GM23338 (cell line): ENCODE measurements at regions not wholly inside any gene's neighbourhood (a gene's known extent, or its start where the extent isn't known, plus 50 kb on each side); places are given as distances from the start of the nearest gene placed in this dataset.
"Not testable (repeated sequence)": the region's sequence is repeated elsewhere in the genome, so short reads cannot be mapped to it uniquely, and the experiment has no call there.

Source experiments
- ATAC-seq: fragments of 200-7000 bp; cut with Tn5 transposase; 3 replicates; pipeline ENCODE4 v1.9.1; 2020
- DNase-seq: peaks from one replicate; pipeline ENCODE4 v3.0.0-alpha.2; 2015; ENCODE audit warnings: low spot score
- H2AFZ ChIP-seq: fragments of 200-600 bp; sonication (generic); 2 replicates; pipeline ENCODE4 v1.8.0; 2016; ENCODE audit warnings: antibody characterized with exemption, mild to moderate bottlenecking, moderate library complexity
- H3F3A ChIP-seq: fragments of 200-600 bp; sonication (generic); replicated peaks from 2 replicates; pipeline ENCODE4 v1.8.0; 2017; ENCODE audit warnings: antibody characterized with exemption, mixed run types, low read depth
- H3K27ac ChIP-seq: fragments of 200-600 bp; sonication (generic); 2 replicates; pipeline ENCODE4 v1.6.1; 2016; ENCODE audit warnings: low read depth
- H3K27me3 ChIP-seq: fragments of 200-600 bp; sonication (generic); 2 replicates; pipeline ENCODE4 v1.8.0; 2016; ENCODE audit warnings: mild to moderate bottlenecking, mixed run types, moderate library complexity; ENCODE audit not compliant: insufficient read depth
- H3K36me3 ChIP-seq: fragments of 200-600 bp; sonication (generic); 2 replicates; pipeline ENCODE4 v1.8.0; 2016; ENCODE audit warnings: mild to moderate bottlenecking; ENCODE audit not compliant: insufficient read depth
- H3K4me1 ChIP-seq: fragments of 200-600 bp; sonication (generic); 2 replicates; pipeline ENCODE4 v1.8.0; 2016; ENCODE audit warnings: mild to moderate bottlenecking, moderate library complexity; ENCODE audit not compliant: insufficient read depth
- H3K4me2 ChIP-seq: fragments of 200-600 bp; sonication (generic); 2 replicates; pipeline ENCODE4 v1.7.1; 2017; ENCODE audit warnings: mixed run types
- H3K4me3 ChIP-seq: fragments of 200-600 bp; sonication (generic); 2 replicates; pipeline ENCODE4 v1.6.1; 2016; ENCODE audit warnings: mixed run types
- H3K79me2 ChIP-seq: fragments of 200-600 bp; sonication (generic); replicated peaks from 2 replicates; pipeline ENCODE4 v1.8.0; 2017; ENCODE audit warnings: mild to moderate bottlenecking; ENCODE audit not compliant: insufficient read depth
- H3K9me2 ChIP-seq: fragments of 200-600 bp; sonication (generic); 2 replicates; pipeline ENCODE4 v1.8.0; 2017; ENCODE audit not compliant: insufficient read depth
- H4K20me1 ChIP-seq: fragments of 200-600 bp; sonication (generic); replicated peaks from 2 replicates; pipeline ENCODE4 v1.8.0; 2017; ENCODE audit warnings: mild to moderate bottlenecking; ENCODE audit not compliant: insufficient read depth
- H3K27ac Mint-ChIP-seq: 2 replicates; pipeline ENCODE4 v1.8.0; 2020; ENCODE audit warnings: inconsistent platforms, mild to moderate bottlenecking, moderate library complexity, mixed read lengths
- H3K27me3 Mint-ChIP-seq: 3 replicates; pipeline ENCODE4 v1.8.0; 2022; ENCODE audit warnings: low read depth, mild to moderate bottlenecking, moderate library complexity, mixed read lengths, inconsistent platforms; ENCODE audit not compliant: insufficient read depth, poor library complexity
- H3K36me3 Mint-ChIP-seq: 3 replicates; pipeline ENCODE4 v1.8.0; 2021; ENCODE audit warnings: low read depth, mild to moderate bottlenecking, inconsistent platforms, moderate library complexity, mixed read lengths
- H3K4me1 Mint-ChIP-seq: 3 replicates; pipeline ENCODE4 v1.8.0; 2020; ENCODE audit warnings: mild to moderate bottlenecking, inconsistent platforms, mixed read lengths
- H3K4me3 Mint-ChIP-seq: 3 replicates; pipeline ENCODE4 v1.8.0; 2021; ENCODE audit warnings: moderate library complexity, mild to moderate bottlenecking, inconsistent platforms, mixed read lengths
- H3K9me3 Mint-ChIP-seq: 3 replicates; pipeline ENCODE4 v1.8.0; 2020; ENCODE audit warnings: moderate library complexity, mild to moderate bottlenecking, inconsistent platforms, mixed read lengths

GRCh38 chr6:60822597-60822996 lies 1463.4 kb downstream of the KHDRBS2 start:
- DNase-seq, H3K4me3 ChIP-seq, H3K9me3 Mint-ChIP-seq, H3K27ac ChIP-seq, H3K79me2 ChIP-seq, H2AFZ ChIP-seq, H3K4me2 ChIP-seq, H3K4me1 ChIP-seq, H3K4me1 Mint-ChIP-seq, H3F3A ChIP-seq, H4K20me1 ChIP-seq, H3K27me3 ChIP-seq, ATAC-seq, H3K36me3 ChIP-seq, H3K27me3 Mint-ChIP-seq, H3K9me2 ChIP-seq, H3K4me3 Mint-ChIP-seq, H3K27ac Mint-ChIP-seq, H3K36me3 Mint-ChIP-seq: not testable (repeated sequence)

GRCh38 chr6:60818072-60818471 lies 1468.0 kb downstream of the KHDRBS2 start:
- not testable (repeated sequence) for H3K36me3 Mint-ChIP-seq, H3K27me3 Mint-ChIP-seq, H3K9me3 Mint-ChIP-seq

GRCh38 chr6:60814784-60815183 lies 1471.2 kb downstream of the KHDRBS2 start:
- H3K27me3 Mint-ChIP-seq, H3K4me1 ChIP-seq, H3K4me1 Mint-ChIP-seq, H3K9me2 ChIP-seq, H2AFZ ChIP-seq, H3F3A ChIP-seq, H3K27me3 ChIP-seq, H3K36me3 ChIP-seq, H4K20me1 ChIP-seq, H3K79me2 ChIP-seq, H3K27ac ChIP-seq, DNase-seq, H3K4me3 ChIP-seq, H3K4me2 ChIP-seq, H3K4me3 Mint-ChIP-seq, H3K27ac Mint-ChIP-seq, H3K36me3 Mint-ChIP-seq, ATAC-seq: not testable (repeated sequence)
- peaks cover 11% of the 10 kb centered on the region for H3K9me3 Mint-ChIP-seq

More at GRCh38 chr6:60818072-60818471, 1468.0 kb downstream of the KHDRBS2 start:
- not testable (repeated sequence) for H3K4me2 ChIP-seq, H2AFZ ChIP-seq, H3K4me3 ChIP-seq, H3K27me3 ChIP-seq, H3K4me1 Mint-ChIP-seq, ATAC-seq, H3K9me2 ChIP-seq, DNase-seq, H3K27ac ChIP-seq, H3K4me3 Mint-ChIP-seq, H3F3A ChIP-seq, H3K79me2 ChIP-seq, H3K4me1 ChIP-seq, H4K20me1 ChIP-seq, H3K27ac Mint-ChIP-seq, H3K36me3 ChIP-seq

- H3K4me1 ChIP-seq, H3K9me3 Mint-ChIP-seq, H3K27me3 ChIP-seq, ATAC-seq, H3K4me2 ChIP-seq, H3K27me3 Mint-ChIP-seq, H3K79me2 ChIP-seq, H3K36me3 ChIP-seq, H4K20me1 ChIP-seq, H3K36me3 Mint-ChIP-seq, H3F3A ChIP-seq, DNase-seq, H3K27ac Mint-ChIP-seq, H3K4me3 ChIP-seq, H3K4me3 Mint-ChIP-seq, H2AFZ ChIP-seq, H3K27ac ChIP-seq, H3K4me1 Mint-ChIP-seq, H3K9me2 ChIP-seq: not testable (repeated sequence)
Observed at GRCh38 chr6:60813897-60814596, 1472.0 kb downstream of the KHDRBS2 start.

- not testable (repeated sequence) for H3K36me3 ChIP-seq, H3K4me1 ChIP-seq
Observed at GRCh38 chr6:60810216-60810615, 1475.8 kb downstream of the KHDRBS2 start.

More at GRCh38 chr6:60810216-60810615, 1475.8 kb downstream of the KHDRBS2 start:
- not testable (repeated sequence) for H3K27ac Mint-ChIP-seq, H3K27me3 ChIP-seq, H3K4me3 ChIP-seq, DNase-seq, H3K36me3 Mint-ChIP-seq, H3K27me3 Mint-ChIP-seq, H3K9me2 ChIP-seq, H3K4me1 Mint-ChIP-seq, ATAC-seq, H3K4me3 Mint-ChIP-seq, H3F3A ChIP-seq, H3K27ac ChIP-seq, H3K79me2 ChIP-seq, H4K20me1 ChIP-seq, H3K4me2 ChIP-seq, H2AFZ ChIP-seq
- H3K9me3 Mint-ChIP-seq: peaks cover 15% of the 10 kb centered on the region
